Endothelial cell of umbilical vein (primary cell): ENCODE measurements at regions not wholly inside any gene's neighbourhood (a gene's known extent, or its start where the extent isn't known, plus 50 kb on each side); places are given as distances from the start of the nearest gene placed in this dataset.

Source experiments
- BruUV-seq: library from RNA; stranded (reverse); fragments of 400-500 nt; replicated peaks from 2 replicates; lab custom pipeline; 2021; lab: Mats Ljungman, UMichigan
- CTCF ChIA-PET: fragments of 300-600, 350-600 bp; sonication (Branson Sonifier 250); formaldehyde crosslinking; loops from one replicate; lab custom pipeline; 2021; ENCODE audit warnings: antibody characterized with exemption, inconsistent platforms; lab: Charles Lee
- POLR2A ChIA-PET: fragments of 300-600, 350-600 bp; sonication (Branson Sonifier 250); formaldehyde crosslinking; loops from one replicate; lab custom pipeline; 2021; ENCODE audit warnings: antibody characterized with exemption, inconsistent platforms; lab: Charles Lee
- DNase-seq: peaks from one replicate; pipeline ENCODE4 v3.0.0-alpha.2; 2011; ENCODE audit warnings: low read depth, low spot score
- FAIRE-seq: peaks from 2 replicates; lab custom pipeline; 2011; peaks lifted over from hg19 to GRCh38; lab: Jason Lieb, UNC
- H2AFZ ChIP-seq: 2 replicates; pipeline ENCODE4 v1.6.0; 2012; ENCODE audit warnings: low read depth, low read length, control low read depth, inconsistent platforms
- H3K27ac ChIP-seq: 2 replicates; pipeline ENCODE4 v1.5.1; 2011; ENCODE audit warnings: low read depth, mild to moderate bottlenecking, control low read depth, low read length, moderate library complexity; ENCODE audit not compliant: insufficient read depth
- H3K27me3 ChIP-seq, 2 experiments: 2 replicates each; pipeline versions ENCODE4 v1.6.0 to v1.6.1; 2011; ENCODE audit warnings: low read length in 2 of 2, mixed read lengths in 1 of 2; ENCODE audit not compliant: control insufficient read depth in 2 of 2, insufficient read depth in 2 of 2
- H3K36me3 ChIP-seq, 2 experiments: 2 replicates in 1 of 2; 3 replicates in 1 of 2; pipeline ENCODE4 v1.5.1; 2011; ENCODE audit warnings: low read length in 2 of 2, mild to moderate bottlenecking in 1 of 2, moderate library complexity in 1 of 2; ENCODE audit not compliant: control insufficient read depth in 2 of 2, insufficient read depth in 2 of 2; ENCODE audit errors: extremely low read depth in 1 of 2
- H3K4me1 ChIP-seq: 3 replicates; pipeline ENCODE4 v1.5.1; 2011; ENCODE audit warnings: mild to moderate bottlenecking, low read length; ENCODE audit not compliant: control insufficient read depth, insufficient read depth; ENCODE audit errors: extremely low read depth
- H3K4me2 ChIP-seq: 2 replicates; pipeline ENCODE4 v1.6.1; 2011; ENCODE audit warnings: low read length, control low read depth, mixed read lengths; ENCODE audit not compliant: insufficient read depth
- H3K4me3 ChIP-seq, 3 experiments: fragments of 200-600 bp in 1 of 3; sonication (generic), shearing (Covaris generic) in 1 of 3; replicated peaks in 1 of 3; 2 replicates each; pipeline ENCODE4 v1.5.1; 2011 to 2016; ENCODE audit warnings: control low read depth in 3 of 3, low read length in 3 of 3, mild to moderate bottlenecking in 2 of 3, inconsistent platforms in 1 of 3, low read depth in 1 of 3, moderate library complexity in 1 of 3; ENCODE audit not compliant: insufficient read depth in 1 of 3
- H3K79me2 ChIP-seq: 2 replicates; pipeline ENCODE4 v1.6.0; 2012; ENCODE audit warnings: low read length, inconsistent platforms; ENCODE audit not compliant: control insufficient read depth, insufficient read depth
- H3K9ac ChIP-seq: replicated peaks from 2 replicates; pipeline ENCODE3; 2011; ENCODE audit warnings: low read length, control low read depth; ENCODE audit not compliant: insufficient read depth; ENCODE audit errors: extremely low read depth
- H3K9me1 ChIP-seq: replicated peaks from 3 replicates; pipeline ENCODE4 v1.6.0; 2011; ENCODE audit warnings: mild to moderate bottlenecking, low read length; ENCODE audit not compliant: control insufficient read depth, insufficient read depth; ENCODE audit errors: extremely low read depth
- H3K9me3 ChIP-seq: replicated peaks from 2 replicates; pipeline ENCODE4 v1.5.1; 2012; ENCODE audit warnings: low read length, inconsistent platforms; ENCODE audit not compliant: control insufficient read depth, insufficient read depth
- H4K20me1 ChIP-seq: replicated peaks from 2 replicates; pipeline ENCODE3; 2011; ENCODE audit warnings: mild to moderate bottlenecking, low read length; ENCODE audit not compliant: control insufficient read depth, insufficient read depth; ENCODE audit errors: extremely low read depth
- EZH2 ChIP-seq: IDR thresholded peaks from 2 replicates; pipeline ENCODE4 v1.6.1; 2012; ENCODE audit warnings: borderline replicate concordance, low read depth, mild to moderate bottlenecking, moderate library complexity, low read length, inconsistent platforms; ENCODE audit not compliant: severe bottlenecking
- FOS ChIP-seq: IDR thresholded peaks from 2 replicates; pipeline ENCODE4 v1.6.1; 2011; ENCODE audit warnings: mild to moderate bottlenecking, low read length, moderate library complexity, borderline replicate concordance; ENCODE audit not compliant: insufficient read depth
- GATA2 ChIP-seq: IDR thresholded peaks from 2 replicates; pipeline ENCODE4 v1.7.0; 2011; ENCODE audit warnings: low read depth, mild to moderate bottlenecking, moderate library complexity, mixed read lengths, low read length; ENCODE audit not compliant: insufficient read length, insufficient read depth
- JUN ChIP-seq: IDR thresholded peaks from 2 replicates; pipeline ENCODE4 v1.6.1; 2011; ENCODE audit warnings: borderline replicate concordance, low read depth; ENCODE audit not compliant: insufficient read length, insufficient read depth
- MYC ChIP-seq: IDR thresholded peaks from one replicate; pipeline ENCODE4 v1.6.1; 2011; ENCODE audit warnings: mild to moderate bottlenecking, low read depth, low read length
- POLR2A ChIP-seq: IDR thresholded peaks from 2 replicates; pipeline ENCODE4 v1.6.1; 2012; ENCODE audit warnings: low read depth, mild to moderate bottlenecking, control low read depth, low read length
- POLR2AphosphoS5 ChIP-seq: IDR thresholded peaks from 2 replicates; pipeline ENCODE4 v1.6.1; 2012; ENCODE audit warnings: low read depth, mild to moderate bottlenecking, control low read depth, low read length, moderate library complexity; ENCODE audit not compliant: insufficient read depth
- dilution Hi-C: fragments of 300-500 bp; cut with MboI; formaldehyde crosslinking; loops from one replicate; pipeline ENCODE4 v1.15.0; 2019; ENCODE audit warnings: low sequenced_read_pairs; ENCODE audit not compliant: extremely low pct_ligation_motif_present
- intact Hi-C: fragments of 100-400 bp; cut with micrococcal nuclease; formaldehyde crosslinking; loops from one replicate; pipeline ENCODE4 v1.10.0; 2022
- TF ChIP-seq, protein P1 (sequence below): IDR thresholded peaks from 2 replicates; pipeline ENCODE4 v1.6.1; 2011; ENCODE audit not compliant: insufficient read depth, insufficient read length
- TF ChIP-seq, protein P2 (sequence below), 2 donors: IDR thresholded peaks; 1 replicate in 1 of 2; 2 replicates in 1 of 2; pipeline ENCODE4 v1.5.1; 2011; ENCODE audit warnings: low read length in 2 of 2, mild to moderate bottlenecking in 2 of 2, moderate library complexity in 2 of 2, control low read depth in 1 of 2, inconsistent platforms in 1 of 2, low read depth in 1 of 2; ENCODE audit not compliant: insufficient read depth in 1 of 2; ENCODE audit errors: extremely low read depth in 1 of 2

- Histone ChIP-seq H4K20me1 (no peaks in the 10 kb centered on the region), H3K4me3 (no peak overlapping the region), H3K4me1 (no peaks in the 10 kb centered on the region), H3K79me2 (no peaks in the 10 kb centered on the region), H3K27ac (no peak overlapping the region), H3K9me3 (no peaks in the 10 kb centered on the region), H3K9me1 (no peaks in the 10 kb centered on the region), H3K27me3 (no peaks in the 10 kb centered on the region), H3K9ac (no peak overlapping the region), H2AFZ (no peak overlapping the region), H3K4me2 (no peak overlapping the region), H3K36me3 (no peaks in the 10 kb centered on the region)
- BruUV-seq: no TSS peak
- DNase-seq (no peak), FAIRE-seq (no peak)
- CTCF ChIA-PET: interaction anchor here (1.1 kb wide), 1 partner anchor 12 kb away, joined by 3 read pairs; no protein-coding TSS in a partner anchor
- intact Hi-C loops (no loop called here), dilution Hi-C loops (no loop called here)
- TF ChIP-seq EZH2: no peak
- no peak for TF ChIP-seq POLR2A
- no peak for TF ChIP-seq MYC
- TF ChIP-seq JUN: no peak
- TF ChIP-seq, protein P1, sequence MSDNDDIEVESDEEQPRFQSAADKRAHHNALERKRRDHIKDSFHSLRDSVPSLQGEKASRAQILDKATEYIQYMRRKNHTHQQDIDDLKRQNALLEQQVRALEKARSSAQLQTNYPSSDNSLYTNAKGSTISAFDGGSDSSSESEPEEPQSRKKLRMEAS: no peak
- TF ChIP-seq GATA2: no peak
- no peak for TF ChIP-seq POLR2AphosphoS5
- TF ChIP-seq, protein P2, sequence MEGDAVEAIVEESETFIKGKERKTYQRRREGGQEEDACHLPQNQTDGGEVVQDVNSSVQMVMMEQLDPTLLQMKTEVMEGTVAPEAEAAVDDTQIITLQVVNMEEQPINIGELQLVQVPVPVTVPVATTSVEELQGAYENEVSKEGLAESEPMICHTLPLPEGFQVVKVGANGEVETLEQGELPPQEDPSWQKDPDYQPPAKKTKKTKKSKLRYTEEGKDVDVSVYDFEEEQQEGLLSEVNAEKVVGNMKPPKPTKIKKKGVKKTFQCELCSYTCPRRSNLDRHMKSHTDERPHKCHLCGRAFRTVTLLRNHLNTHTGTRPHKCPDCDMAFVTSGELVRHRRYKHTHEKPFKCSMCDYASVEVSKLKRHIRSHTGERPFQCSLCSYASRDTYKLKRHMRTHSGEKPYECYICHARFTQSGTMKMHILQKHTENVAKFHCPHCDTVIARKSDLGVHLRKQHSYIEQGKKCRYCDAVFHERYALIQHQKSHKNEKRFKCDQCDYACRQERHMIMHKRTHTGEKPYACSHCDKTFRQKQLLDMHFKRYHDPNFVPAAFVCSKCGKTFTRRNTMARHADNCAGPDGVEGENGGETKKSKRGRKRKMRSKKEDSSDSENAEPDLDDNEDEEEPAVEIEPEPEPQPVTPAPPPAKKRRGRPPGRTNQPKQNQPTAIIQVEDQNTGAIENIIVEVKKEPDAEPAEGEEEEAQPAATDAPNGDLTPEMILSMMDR (IDR thresholded peaks at IDR 0.05; ENCODE audit: extremely low read depth in 1 of 2, insufficient read depth in 1 of 2, low read depth in 1 of 2, low read length in 2 of 2): no peak
- TF ChIP-seq FOS: no peak
- POLR2A ChIA-PET: no interaction called here
Measured at GRCh38 chr17:51423421-51424160, 163.2 kb downstream of the UTP18 start.
